ENCODE measurements at regions not wholly inside any gene's neighbourhood (a gene's known extent, or its start where the extent isn't known, plus 50 kb on each side); places are given as distances from the start of the nearest gene placed in this dataset.

- intact Hi-C loops (cut with micrococcal nuclease): no loop called here
- no peaks in the 10 kb centered on the region for H3K36me3 Mint-ChIP-seq (ENCODE audit: low read depth)
- no peak overlapping the region for H3K4me3 Mint-ChIP-seq
- no peak for TF ChIP-seq CTCF (IDR thresholded peaks at IDR 0.05)
- DNase-seq: no peak
- H3K4me1 Mint-ChIP-seq: no peaks in the 10 kb centered on the region
- H3K27me3 Mint-ChIP-seq: no peaks in the 10 kb centered on the region
- no peak overlapping the region for H3K27ac Mint-ChIP-seq
- H3K9me3 Mint-ChIP-seq: no peaks in the 10 kb centered on the region
- ATAC-seq (ENCODE audit: low read depth): no peak
- ChIA-PET POLR2A (no interaction called here), CTCF (interaction anchor here (0.6 kb wide), 1 partner anchor 539 kb away, joined by 3 read pairs; no protein-coding TSS in a partner anchor)
These were observed 103.1 kb upstream of the UGT8 start for GRCh38 chr4:114495471-114495928.

DNA sequence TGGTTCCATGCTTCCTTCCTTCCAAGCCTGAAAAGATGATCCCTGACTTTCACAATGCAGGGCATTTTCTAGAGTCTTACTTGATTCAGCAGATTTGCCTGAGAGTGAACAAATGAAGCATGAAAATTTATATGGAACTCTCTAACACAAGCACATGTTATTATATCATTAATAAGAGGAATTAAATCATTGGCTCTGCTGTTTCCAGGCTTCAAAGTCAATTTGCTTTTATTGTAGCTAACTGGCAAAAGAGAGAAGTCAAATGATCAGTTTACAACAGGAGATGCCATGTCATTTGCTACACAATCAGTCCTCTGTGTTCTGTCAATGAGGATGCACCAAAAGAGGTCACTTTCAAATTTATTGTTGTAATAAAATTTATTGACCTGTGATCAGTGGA, 101.5 kb upstream of the UGT8 start:
- ATAC-seq (ENCODE audit: low read depth) (no peak), DNase-seq (no peak)
- no peaks in the 10 kb centered on the region for H3K27me3 Mint-ChIP-seq
- TF ChIP-seq CTCF (IDR thresholded peaks at IDR 0.05): no peak
- no peaks in the 10 kb centered on the region for H3K9me3 Mint-ChIP-seq
- intact Hi-C loops (cut with micrococcal nuclease): no loop called here
- POLR2A ChIA-PET: no interaction called here
- no peaks in the 10 kb centered on the region for H3K36me3 Mint-ChIP-seq (ENCODE audit: low read depth)
- H3K4me1 Mint-ChIP-seq: no peaks in the 10 kb centered on the region
- no peak overlapping the region for H3K4me3 Mint-ChIP-seq
- CTCF ChIA-PET: no interaction called here
- no peak overlapping the region for H3K27ac Mint-ChIP-seq

GRCh38 chr4:114509340-114509739, 89.3 kb upstream of the UGT8 start:
- ChIA-PET CTCF (interaction anchor here (1.3 to 3.2 kb wide), 3 partner anchors 145 to 150 kb away, joined by 5 to 17 read pairs (median 7); no protein-coding TSS in a partner anchor), POLR2A (no interaction called here)
- ATAC-seq (ENCODE audit: low read depth) (no peak), DNase-seq (no peak)
- Mint-ChIP-seq H3K4me1 (no peaks in the 10 kb centered on the region), H3K9me3 (no peaks in the 10 kb centered on the region), H3K27me3 (peaks cover 17% of the 10 kb centered on the region), H3K27ac (no peak overlapping the region), H3K4me3 (no peak overlapping the region), H3K36me3 (ENCODE audit: low read depth) (no peaks in the 10 kb centered on the region)
- intact Hi-C loops (cut with micrococcal nuclease): loop anchor here (1.0 kb wide), 1 partner anchor 150 kb away; no protein-coding TSS in a partner anchor
- TF ChIP-seq CTCF (IDR thresholded peaks at IDR 0.05): no peak

- ChIA-PET POLR2A (no interaction called here), CTCF (interaction anchor here (0.8 kb wide), 1 partner anchor 186 kb away, joined by 3 read pairs; no protein-coding TSS in a partner anchor)
- Mint-ChIP-seq H3K36me3 (ENCODE audit: low read depth) (no peaks in the 10 kb centered on the region), H3K27ac (no peak overlapping the region), H3K4me1 (no peaks in the 10 kb centered on the region), H3K27me3 (peaks cover 12% of the 10 kb centered on the region), H3K9me3 (no peaks in the 10 kb centered on the region), H3K4me3 (no peak overlapping the region)
- DNase-seq: no peak
- ATAC-seq (ENCODE audit: low read depth): no peak
- intact Hi-C loops (cut with micrococcal nuclease): no loop called here
- no peak for TF ChIP-seq CTCF (IDR thresholded peaks at IDR 0.05)
These were observed 85.9 kb upstream of the UGT8 start for GRCh38 chr4:114512595-114513295.

DNA sequence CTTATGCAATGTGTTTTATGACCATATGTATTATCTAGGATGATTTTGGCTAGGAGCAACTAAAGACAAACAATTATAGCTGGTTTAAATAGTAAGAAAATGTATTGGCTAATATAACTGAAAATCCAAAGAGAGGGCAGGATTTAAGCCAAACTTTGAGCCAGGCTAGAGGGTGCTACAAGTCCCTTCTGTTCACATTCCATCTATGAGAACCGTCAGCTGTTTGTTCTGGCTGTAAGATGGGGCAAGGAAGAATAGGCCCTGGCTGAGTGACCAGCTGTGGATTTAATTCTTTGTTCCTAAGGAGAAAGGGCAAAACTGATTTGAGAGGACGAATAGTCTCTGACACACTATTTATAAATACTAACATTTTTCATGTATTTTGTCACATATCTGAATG, 79.2 kb upstream of the UGT8 start:
- Mint-ChIP-seq H3K36me3 (ENCODE audit: low read depth) (no peaks in the 10 kb centered on the region), H3K9me3 (peaks cover 3% of the 10 kb centered on the region), H3K4me3 (no peak overlapping the region), H3K27me3 (peaks cover 8% of the 10 kb centered on the region), H3K4me1 (no peaks in the 10 kb centered on the region), H3K27ac (no peak overlapping the region)
- POLR2A ChIA-PET: no interaction called here
- intact Hi-C loops (cut with micrococcal nuclease): no loop called here
- DNase-seq (no peak), ATAC-seq (ENCODE audit: low read depth) (no peak)
- CTCF ChIA-PET: no interaction called here
- no peak for TF ChIP-seq CTCF (IDR thresholded peaks at IDR 0.05)
